ENCODE measurements at regions not wholly inside any gene's neighbourhood (a gene's known extent, or its start where the extent isn't known, plus 50 kb on each side); places are given as distances from the start of the nearest gene placed in this dataset.

DNA sequence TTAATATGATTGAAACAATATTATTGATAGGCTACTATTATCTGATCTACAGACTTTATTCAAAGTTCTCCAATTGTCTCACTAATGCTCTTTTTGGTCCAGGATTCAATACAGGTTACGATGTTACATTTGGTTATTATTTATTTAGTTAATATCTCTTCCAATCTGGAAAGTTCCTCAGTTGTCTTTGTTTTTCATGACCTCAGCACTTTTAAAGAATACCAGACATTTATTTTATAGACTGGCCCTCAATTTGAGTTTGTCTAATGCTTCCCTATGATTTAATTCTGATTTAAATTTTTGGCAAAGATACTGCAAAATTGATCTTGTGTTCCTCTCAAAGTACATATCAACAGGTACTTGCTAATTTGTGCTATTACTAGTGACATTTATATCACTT, 937.4 kb downstream of the KCNMA1 start:
- no peak for DNase-seq
- Histone ChIP-seq H3K4me3 (no peak overlapping the region), H3K9me3 (peaks cover 0 to 13% of the 10 kb centered on the region in 2 donors), H3K27me3 (no peaks in the 10 kb centered on the region), H3K4me1 (no peaks in the 10 kb centered on the region), H3K27ac (no peak overlapping the region), H3K36me3 (no peaks in the 10 kb centered on the region)
- ATAC-seq = no peak
- intact Hi-C loops (cut with DNase I) = no loop called here
- TF ChIP-seq, protein P1, sequence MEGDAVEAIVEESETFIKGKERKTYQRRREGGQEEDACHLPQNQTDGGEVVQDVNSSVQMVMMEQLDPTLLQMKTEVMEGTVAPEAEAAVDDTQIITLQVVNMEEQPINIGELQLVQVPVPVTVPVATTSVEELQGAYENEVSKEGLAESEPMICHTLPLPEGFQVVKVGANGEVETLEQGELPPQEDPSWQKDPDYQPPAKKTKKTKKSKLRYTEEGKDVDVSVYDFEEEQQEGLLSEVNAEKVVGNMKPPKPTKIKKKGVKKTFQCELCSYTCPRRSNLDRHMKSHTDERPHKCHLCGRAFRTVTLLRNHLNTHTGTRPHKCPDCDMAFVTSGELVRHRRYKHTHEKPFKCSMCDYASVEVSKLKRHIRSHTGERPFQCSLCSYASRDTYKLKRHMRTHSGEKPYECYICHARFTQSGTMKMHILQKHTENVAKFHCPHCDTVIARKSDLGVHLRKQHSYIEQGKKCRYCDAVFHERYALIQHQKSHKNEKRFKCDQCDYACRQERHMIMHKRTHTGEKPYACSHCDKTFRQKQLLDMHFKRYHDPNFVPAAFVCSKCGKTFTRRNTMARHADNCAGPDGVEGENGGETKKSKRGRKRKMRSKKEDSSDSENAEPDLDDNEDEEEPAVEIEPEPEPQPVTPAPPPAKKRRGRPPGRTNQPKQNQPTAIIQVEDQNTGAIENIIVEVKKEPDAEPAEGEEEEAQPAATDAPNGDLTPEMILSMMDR (IDR thresholded peaks at IDR 0.05) = no peak

GRCh38 chr10:76697923-76698322, 939.7 kb downstream of the KCNMA1 start:
- H3K27me3 ChIP-seq = no peaks in the 10 kb centered on the region
- intact Hi-C loops (cut with DNase I) = no loop called here
- H3K4me1 ChIP-seq = no peaks in the 10 kb centered on the region
- H3K36me3 ChIP-seq = no peaks in the 10 kb centered on the region
- no peak overlapping the region for H3K27ac ChIP-seq
- TF ChIP-seq, protein P1 (IDR thresholded peaks at IDR 0.05) = no peak
- no peak overlapping the region for H3K4me3 ChIP-seq
- ATAC-seq (no peak), DNase-seq (no peak)
- peaks cover 8 to 9% of the 10 kb centered on the region in 2 donors for H3K9me3 ChIP-seq

DNA sequence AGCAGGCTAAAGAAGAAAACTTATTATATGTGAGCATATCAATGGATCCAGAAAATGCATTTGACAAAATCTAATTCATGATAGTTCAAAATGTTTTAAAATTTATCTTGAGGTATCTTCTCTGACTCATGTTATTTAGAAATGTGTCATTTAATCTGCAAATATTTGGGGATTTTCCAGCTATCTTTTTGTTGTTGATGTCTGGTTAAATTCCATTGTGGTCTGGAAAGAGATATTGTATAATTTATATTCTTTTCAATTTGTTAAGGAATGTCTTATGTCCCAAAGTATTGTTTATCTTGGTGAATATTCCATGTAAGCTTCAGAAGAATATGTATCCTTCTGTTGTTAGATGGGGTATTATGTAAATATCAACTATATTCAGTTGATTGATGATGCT, 942.5 kb downstream of the KCNMA1 start:
- Histone ChIP-seq H3K9me3 (peaks cover 8 to 18% of the 10 kb centered on the region in 2 donors), H3K36me3 (no peaks in the 10 kb centered on the region), H3K27ac (no peak overlapping the region), H3K4me1 (no peaks in the 10 kb centered on the region), H3K27me3 (no peaks in the 10 kb centered on the region), H3K4me3 (no peak overlapping the region)
- TF ChIP-seq, protein P1 (IDR thresholded peaks at IDR 0.05) = no peak
- intact Hi-C loops (cut with DNase I) = no loop called here
- DNase-seq = no peak
- ATAC-seq = no peak

DNA sequence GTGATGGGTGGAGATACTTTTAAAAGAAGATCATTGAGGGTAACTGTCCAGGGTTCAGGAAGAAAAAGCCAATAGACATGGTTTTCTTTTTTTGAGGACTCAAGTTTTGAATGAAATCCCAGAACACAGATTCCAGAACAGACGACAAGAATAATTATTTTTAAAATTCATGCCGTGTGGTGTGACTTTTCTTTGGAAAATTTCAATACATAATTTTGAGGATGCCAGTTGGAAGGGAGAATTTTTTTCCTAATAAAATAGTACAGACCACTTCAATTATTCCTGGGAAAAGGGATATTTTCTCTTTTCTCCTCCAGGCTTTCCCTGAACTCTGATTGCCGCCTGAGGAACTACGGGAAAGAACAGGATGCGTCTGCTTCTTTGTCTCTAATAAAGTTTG, 951.4 kb downstream of the KCNMA1 start:
- intact Hi-C loops (cut with DNase I) = no loop called here
- Histone ChIP-seq H3K36me3 (no peaks in the 10 kb centered on the region), H3K27ac (no peak overlapping the region), H3K4me3 (no peak overlapping the region), H3K27me3 (no peaks in the 10 kb centered on the region), H3K4me1 (no peaks in the 10 kb centered on the region), H3K9me3 (peaks cover 0 to 8% of the 10 kb centered on the region in 2 donors)
- DNase-seq (no peak), ATAC-seq (no peak)
- TF ChIP-seq, protein P1 (IDR thresholded peaks at IDR 0.05) = no peak

DNA sequence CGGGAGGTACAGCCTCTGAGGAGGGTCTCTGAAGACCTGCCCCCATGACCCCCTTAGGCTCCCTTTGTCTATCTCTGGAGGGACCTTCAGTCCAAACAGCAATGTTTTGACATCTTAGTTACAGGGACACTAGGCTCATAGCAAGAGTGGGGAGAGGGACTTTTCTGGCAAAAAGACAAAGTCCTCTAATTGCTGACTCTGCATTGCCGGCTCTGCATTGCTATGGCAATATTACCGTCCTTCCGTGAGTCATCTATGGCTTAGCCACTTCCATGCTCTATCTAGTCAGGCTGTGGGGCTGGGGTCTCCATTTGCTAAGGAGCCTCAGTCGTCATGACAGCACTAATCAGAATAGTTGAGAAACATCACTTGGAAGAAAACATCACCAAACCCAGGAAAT, 952.6 kb downstream of the KCNMA1 start:
- no peak for DNase-seq
- no peaks in the 10 kb centered on the region for H3K9me3 ChIP-seq
- H3K27me3 ChIP-seq = no peaks in the 10 kb centered on the region
- H3K4me3 ChIP-seq = no peak overlapping the region
- intact Hi-C loops (cut with DNase I) = no loop called here
- H3K27ac ChIP-seq = no peak overlapping the region
- TF ChIP-seq, protein P1 (IDR thresholded peaks at IDR 0.05) = no peak
- no peak for ATAC-seq
- H3K4me1 ChIP-seq = no peaks in the 10 kb centered on the region
- no peaks in the 10 kb centered on the region for H3K36me3 ChIP-seq
